K562 (cell line): ENCODE measurements at regions not wholly inside any gene's neighbourhood (a gene's known extent, or its start where the extent isn't known, plus 50 kb on each side); places are given as distances from the start of the nearest gene placed in this dataset.

ENCODE experiments used
- ATAC-seq: fragments of 200-7000 bp; cut with Tn5 transposase; 3 replicates; pipeline ENCODE4 v1.9.1; 2020; ENCODE audit warnings: moderate library complexity
- BruUV-seq: library from RNA; stranded (reverse); fragments of 400-500 nt; replicated peaks from 2 replicates; lab custom pipeline; 2021; lab: Mats Ljungman, UMichigan
- CTCF ChIA-PET: fragments of 300-600 bp; formaldehyde crosslinking; extraction: SDS; loops from one replicate; lab custom pipeline; 2021; ENCODE audit warnings: low intra/inter-chr PET ratio; lab: Yijun Ruan, JAX
- POLR2A ChIA-PET: fragments of 300-600, 350-650 bp; sonication (Branson Sonifier 250); formaldehyde crosslinking; extraction: SDS; loops from one replicate; lab custom pipeline; 2021; ENCODE audit warnings: antibody characterized with exemption, inconsistent platforms; lab: Yijun Ruan, JAX
- DNase-seq, 4 experiments: peaks; one replicate each; pipeline versions ENCODE4 v3.0.0 to v3.0.0-alpha.2; 2011 to 2018; ENCODE audit warnings: low spot score in 3 of 4, mixed read lengths in 3 of 4; ENCODE audit errors: extremely low read depth in 1 of 4
- FAIRE-seq: peaks from 2 replicates; lab custom pipeline; 2011; peaks lifted over from hg19 to GRCh38; lab: Jason Lieb, UNC
- H2AFZ ChIP-seq: 2 replicates; pipeline ENCODE4 v1.6.0; 2011; ENCODE audit warnings: low read depth, low read length, control low read depth, inconsistent platforms
- H3K27ac ChIP-seq: fragments of 200-600 bp; 3 replicates; pipeline ENCODE4 v1.8.0; 2011; ENCODE audit warnings: low read depth, mild to moderate bottlenecking, control low read depth, inconsistent platforms, low read length, moderate library complexity, mixed read lengths; ENCODE audit errors: extremely low read depth
- H3K27me3 ChIP-seq, 2 experiments: fragments of 300-600 bp in 1 of 2; 2 replicates in 1 of 2; 3 replicates in 1 of 2; pipeline versions ENCODE4 v1.6.0 to v1.8.0; 2011; ENCODE audit warnings: inconsistent platforms in 2 of 2, low read length in 2 of 2, mild to moderate bottlenecking in 1 of 2, mixed read lengths in 1 of 2, moderate library complexity in 1 of 2; ENCODE audit not compliant: control insufficient read depth in 2 of 2, insufficient read depth in 2 of 2
- H3K36me3 ChIP-seq: fragments of 300-600 bp; 3 replicates; pipeline ENCODE4 v1.8.0; 2011; ENCODE audit warnings: mild to moderate bottlenecking, low read length, inconsistent platforms; ENCODE audit not compliant: control insufficient read depth, insufficient read depth
- H3K4me1 ChIP-seq, 2 experiments: fragments of 200-600 bp in 1 of 2; replicated peaks in 1 of 2; 2 replicates in 1 of 2; 3 replicates in 1 of 2; pipeline versions ENCODE4 v1.5.1 to v1.8.0; 2011; ENCODE audit warnings: inconsistent platforms in 2 of 2, low read length in 2 of 2, mild to moderate bottlenecking in 1 of 2, mixed read lengths in 1 of 2, moderate library complexity in 1 of 2; ENCODE audit not compliant: control insufficient read depth in 2 of 2, insufficient read depth in 2 of 2
- H3K4me2 ChIP-seq: 2 replicates; pipeline ENCODE4 v1.6.1; 2011; ENCODE audit warnings: low read length, control low read depth, inconsistent platforms, mixed read lengths; ENCODE audit not compliant: insufficient read depth
- H3K4me3 ChIP-seq: fragments of 200-600 bp; sonication (generic), shearing (Covaris generic); 2 replicates; pipeline ENCODE4 v1.5.1; 2016; ENCODE audit warnings: control low read depth, inconsistent platforms
- H3K79me2 ChIP-seq: fragments of 200-600 bp; 3 replicates; pipeline ENCODE4 v1.8.0; 2011; ENCODE audit warnings: low read length, inconsistent platforms; ENCODE audit not compliant: control insufficient read depth, insufficient read depth
- H3K9ac ChIP-seq, 2 experiments: 2 replicates each; pipeline versions ENCODE4 v1.6.0 to v1.6.1; 2011; ENCODE audit warnings: low read depth in 2 of 2, low read length in 2 of 2, control low read depth in 1 of 2, inconsistent platforms in 1 of 2, mild to moderate bottlenecking in 1 of 2, mixed read lengths in 1 of 2; ENCODE audit not compliant: insufficient read depth in 1 of 2
- H3K9me1 ChIP-seq: one replicate; pipeline ENCODE4 v1.6.0; 2011; ENCODE audit warnings: inconsistent platforms, mild to moderate bottlenecking, low read length, moderate library complexity; ENCODE audit not compliant: control insufficient read depth, insufficient read depth
- H3K9me3 ChIP-seq: replicated peaks from 2 replicates; pipeline ENCODE4 v1.5.1; 2011; ENCODE audit warnings: low read depth, low read length, inconsistent platforms; ENCODE audit not compliant: control insufficient read depth, insufficient read depth
- H4K20me1 ChIP-seq: replicated peaks from 2 replicates; pipeline ENCODE4 v1.6.1; 2011; ENCODE audit warnings: low read length, inconsistent platforms, mixed read lengths; ENCODE audit not compliant: control insufficient read depth, insufficient read depth
- ARHGAP35 ChIP-seq: fragments of 450-650 bp; IDR thresholded peaks from 2 replicates; pipeline ENCODE4 v1.6.1; 2018; ENCODE audit not compliant: partially characterized antibody
- CEBPZ ChIP-seq: fragments of 150-350 bp; IDR thresholded peaks from 2 replicates; pipeline ENCODE4 v1.6.1; 2014; ENCODE audit warnings: low read depth, mild to moderate bottlenecking, low read length, borderline replicate concordance
- DLX4 ChIP-seq: fragments of 250-450 bp; sonication (Bioruptor Pico); IDR thresholded peaks from 2 replicates; pipeline ENCODE4 v1.6.1; 2021; ENCODE audit warnings: mild to moderate bottlenecking
- KLF16 ChIP-seq: IDR thresholded peaks from 2 replicates; pipeline ENCODE4 v1.6.1; 2016; ENCODE audit warnings: antibody characterized with exemption
- NONO ChIP-seq, 2 experiments: fragments of 200-400 bp in 1 of 2; fragments of 450-650 bp in 1 of 2; formaldehyde crosslinking in 1 of 2; IDR thresholded peaks; 2 replicates each; pipeline ENCODE4 v1.6.1; 2017; ENCODE audit warnings: low read depth in 2 of 2, mild to moderate bottlenecking in 2 of 2, moderate library complexity in 2 of 2, low read length in 1 of 2
- THRA ChIP-seq: fragments of 450-650 bp; IDR thresholded peaks from 2 replicates; pipeline ENCODE4 v1.6.1; 2017; ENCODE audit warnings: mild to moderate bottlenecking, moderate library complexity
- XRCC3 ChIP-seq: fragments of 450-650 bp; IDR thresholded peaks from 2 replicates; pipeline ENCODE4 v1.6.1; 2017; ENCODE audit warnings: mild to moderate bottlenecking, moderate library complexity
- ZKSCAN1 ChIP-seq: fragments of 150-350 bp; IDR thresholded peaks from 2 replicates; pipeline ENCODE4 v1.6.1; 2016; ENCODE audit warnings: low read depth, low read length
- ZNF197 ChIP-seq: fragments of 200-800 bp; sonication (Bioruptor generic); IDR thresholded peaks from 2 replicates; pipeline ENCODE4 v1.6.1; 2016; ENCODE audit warnings: low read depth, missing genetic modification characterization, missing compliant biosample characterization
- WGBS: fragments of 100-300 bp; shearing (Covaris generic); methylation state at CpG from one replicate; pipeline ENCODE4 v1.1.6; 2016; ENCODE audit warnings: low coverage, mixed read lengths; ENCODE audit not compliant: insufficient coverage; ENCODE audit errors: missing lambda C conversion rate; 5-methylcytosine and 5-hydroxymethylcytosine counted together
- in situ Hi-C: fragments of 300-500 bp; cut with MboI; formaldehyde crosslinking; loops from 4 replicates; pipeline ENCODE4 v1.15.0; 2018; ENCODE audit warnings: inconsistent platforms, mixed read lengths
- intact Hi-C: fragments of 100-400 bp; cut with micrococcal nuclease; formaldehyde crosslinking; loops from 2 replicates; pipeline ENCODE4 v1.14.2; 2022

- no peak for DNase-seq
- Histone ChIP-seq H4K20me1 (no peaks in the 10 kb centered on the region), H3K79me2 (no peaks in the 10 kb centered on the region), H3K27me3 (peaks cover 12 to 74% of the 10 kb centered on the region in 2 experiments; a peak in 4 of 5 replicates), H3K4me1 (no peaks in the 10 kb centered on the region), H2AFZ (no peak overlapping the region)
- TF ChIP-seq NONO (IDR thresholded peaks at IDR 0.05; ENCODE audit: low read depth in 2 of 2, low read length in 1 of 2) (no peak), CEBPZ (no peak), ZKSCAN1 (no peak), ARHGAP35 (no peak), KLF16 (no peak), ZNF197 (CRISPR knock-in tag) (no peak), DLX4 (no peak), THRA (no peak), XRCC3 (no peak)
- TF ChIP-seq, all 486 proteins: peak for 0
- Histone ChIP-seq H3K36me3 (no peaks in the 10 kb centered on the region), H3K27ac (no peak overlapping the region), H3K9me1 (no peaks in the 10 kb centered on the region), H3K9me3 (no peaks in the 10 kb centered on the region), H3K4me2 (no peak overlapping the region), H3K9ac (no peak overlapping the region), H3K4me3 (no peak overlapping the region)
- intact Hi-C loops (no loop called here), in situ Hi-C loops (no loop called here)
- ATAC-seq (no peak), FAIRE-seq (no peak)
- POLR2A ChIA-PET = interaction anchor here (0.7 kb wide), 1 partner anchor 173 kb away, joined by 3 read pairs; no protein-coding TSS in a partner anchor
- CTCF ChIA-PET = no interaction called here
- WGBS = under 1% methylated on average over 11 of the region's 11 CpGs
- no TSS peak for BruUV-seq
These were observed 514.5 kb downstream of the NPHP4 start for GRCh38 chr1:5477716-5478115.
